Skeletal muscle satellite cell (primary cell): ENCODE measurements at regions not wholly inside any gene's neighbourhood (a gene's known extent, or its start where the extent isn't known, plus 50 kb on each side); places are given as distances from the start of the nearest gene placed in this dataset. TPM values are rescaled to one million over a fixed set of nuclear protein-coding genes. Genes with fewer than 3 reads are reported as not detected.

ENCODE experiments used
- H3K27me3 ChIP-seq: 2 replicates; pipeline ENCODE4 v1.7.0; 2013; ENCODE audit warnings: low read length; ENCODE audit not compliant: control insufficient read depth, insufficient read depth
- H3K36me3 ChIP-seq: 2 replicates; pipeline ENCODE4 v1.7.0; 2013; ENCODE audit warnings: mild to moderate bottlenecking, control low read depth, low read length; ENCODE audit not compliant: insufficient read depth
- H3K4me1 ChIP-seq: 2 replicates; pipeline ENCODE4 v1.7.0; 2013; ENCODE audit warnings: low read length; ENCODE audit not compliant: control insufficient read depth, insufficient read depth
- H3K4me2 ChIP-seq: 2 replicates; pipeline ENCODE4 v1.7.0; 2013; ENCODE audit warnings: mild to moderate bottlenecking, low read length
- H3K4me3 ChIP-seq: 2 replicates; pipeline ENCODE4 v1.7.0; 2013; ENCODE audit warnings: low read length
- H3K9ac ChIP-seq: 2 replicates; pipeline ENCODE4 v1.7.0; 2013; ENCODE audit warnings: mild to moderate bottlenecking, low read depth, low read length, moderate library complexity
- H3K9me3 ChIP-seq: replicated peaks from 2 replicates; pipeline ENCODE4 v1.7.0; 2013; ENCODE audit warnings: mild to moderate bottlenecking, control low read depth, low read length
- small RNA-seq: library from RNA; depleted of rRNA; stranded (forward); fragments of <200 nt; gene quantifications from one replicate; pipeline ENCODE3, GENCODE V24; 2012

DNA sequence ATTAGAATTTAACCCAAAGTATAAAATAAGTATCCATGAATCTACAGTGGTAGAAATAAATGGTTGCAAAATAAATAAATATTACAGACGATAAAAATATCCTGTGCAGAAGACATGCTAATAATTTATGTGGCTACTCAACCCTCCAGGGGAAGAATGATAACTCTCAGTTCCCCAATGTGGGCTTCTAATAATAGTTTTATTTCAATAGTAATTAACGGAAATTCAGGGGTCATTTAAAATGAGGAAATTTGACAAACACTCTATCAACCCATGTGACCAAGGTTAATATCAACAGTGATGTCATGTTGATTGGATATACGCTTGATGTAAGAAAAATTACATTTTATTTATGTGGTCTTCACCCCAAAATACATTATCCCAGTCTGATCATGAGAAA is 1082.6 kb upstream of the LRRTM3 start:
- H3K36me3 ChIP-seq = no peaks in the 10 kb centered on the region
- H3K4me1 ChIP-seq = no peaks in the 10 kb centered on the region
- no peak overlapping the region for H3K4me3 ChIP-seq

DNA sequence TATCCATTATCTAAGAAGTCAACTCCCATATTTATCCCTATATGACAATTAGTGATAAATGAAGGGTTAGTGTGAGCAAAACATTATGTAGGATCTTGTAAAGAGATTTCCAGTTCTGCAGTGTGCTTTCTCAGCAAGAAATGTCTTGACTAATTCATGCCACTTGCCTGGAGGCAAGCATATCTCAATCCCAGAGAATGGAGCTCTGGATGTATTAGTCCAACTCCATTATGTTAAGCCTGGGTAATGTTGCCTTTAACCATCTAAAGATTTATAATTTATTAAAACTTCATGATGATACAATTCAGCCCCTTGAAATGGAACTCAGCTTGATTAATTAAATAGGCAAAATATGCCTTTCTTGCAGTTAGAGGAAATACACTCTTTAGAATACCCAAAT is 1079.9 kb upstream of the LRRTM3 start:
- Histone ChIP-seq H3K27me3 (no peaks in the 10 kb centered on the region), H3K9me3 (no peaks in the 10 kb centered on the region), H3K36me3 (no peaks in the 10 kb centered on the region), H3K4me2 (no peak overlapping the region), H3K9ac (no peak overlapping the region), H3K4me3 (no peak overlapping the region), H3K4me1 (no peaks in the 10 kb centered on the region)

More for the DNA sequence above, 1082.6 kb upstream of the LRRTM3 start:
- Histone ChIP-seq H3K4me2 (no peak overlapping the region), H3K9ac (no peak overlapping the region), H3K9me3 (no peaks in the 10 kb centered on the region), H3K27me3 (no peaks in the 10 kb centered on the region)

DNA sequence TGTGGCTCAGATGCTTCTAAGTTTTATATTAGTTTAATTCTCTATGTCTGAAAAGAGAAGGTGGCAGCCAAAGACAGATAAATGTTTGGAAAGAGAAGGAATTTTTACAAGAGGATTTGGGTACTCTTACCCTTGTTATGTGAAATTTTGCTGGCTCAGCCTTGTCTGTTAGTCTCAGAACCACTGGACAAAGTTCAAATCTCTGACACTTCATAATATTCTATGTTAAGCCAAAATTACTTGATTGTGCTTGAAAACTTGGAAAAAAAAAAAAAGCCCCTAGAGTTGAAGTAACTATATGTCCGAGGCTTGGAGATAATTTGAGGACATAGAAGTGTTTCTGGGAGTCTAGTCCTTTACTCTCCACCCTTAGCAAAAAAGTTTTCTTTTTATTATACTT is 1079.3 kb upstream of the LRRTM3 start:
- H3K4me3 ChIP-seq = no peak overlapping the region
- no peaks in the 10 kb centered on the region for H3K4me1 ChIP-seq
- no peaks in the 10 kb centered on the region for H3K27me3 ChIP-seq
- no peak overlapping the region for H3K9ac ChIP-seq
- H3K4me2 ChIP-seq = no peak overlapping the region
- no peaks in the 10 kb centered on the region for H3K36me3 ChIP-seq
- no peaks in the 10 kb centered on the region for H3K9me3 ChIP-seq

DNA sequence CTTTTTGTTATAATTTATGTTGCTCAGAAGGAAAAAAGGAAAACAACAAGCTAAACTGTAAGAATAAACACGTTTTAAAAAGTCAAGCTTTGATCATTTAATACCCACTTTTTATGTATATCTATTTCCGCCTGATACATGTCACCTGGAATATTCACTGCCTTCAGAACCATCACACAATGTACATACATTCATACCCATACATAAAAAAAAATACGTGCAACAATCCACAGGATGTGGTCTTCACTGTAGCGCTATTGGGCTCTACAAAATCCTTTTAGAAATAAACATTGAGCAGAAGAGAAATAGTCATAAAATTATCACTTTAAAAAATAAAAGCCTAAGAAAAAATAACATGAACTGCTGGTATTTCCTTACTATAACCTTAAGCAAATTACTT is 1078.9 kb upstream of the LRRTM3 start:
- no peaks in the 10 kb centered on the region for H3K27me3 ChIP-seq
- H3K9me3 ChIP-seq = no peaks in the 10 kb centered on the region
- no peaks in the 10 kb centered on the region for H3K36me3 ChIP-seq
- no peak overlapping the region for H3K9ac ChIP-seq
- no peak overlapping the region for H3K4me2 ChIP-seq
- no peak overlapping the region for H3K4me3 ChIP-seq
- H3K4me1 ChIP-seq = no peaks in the 10 kb centered on the region

DNA sequence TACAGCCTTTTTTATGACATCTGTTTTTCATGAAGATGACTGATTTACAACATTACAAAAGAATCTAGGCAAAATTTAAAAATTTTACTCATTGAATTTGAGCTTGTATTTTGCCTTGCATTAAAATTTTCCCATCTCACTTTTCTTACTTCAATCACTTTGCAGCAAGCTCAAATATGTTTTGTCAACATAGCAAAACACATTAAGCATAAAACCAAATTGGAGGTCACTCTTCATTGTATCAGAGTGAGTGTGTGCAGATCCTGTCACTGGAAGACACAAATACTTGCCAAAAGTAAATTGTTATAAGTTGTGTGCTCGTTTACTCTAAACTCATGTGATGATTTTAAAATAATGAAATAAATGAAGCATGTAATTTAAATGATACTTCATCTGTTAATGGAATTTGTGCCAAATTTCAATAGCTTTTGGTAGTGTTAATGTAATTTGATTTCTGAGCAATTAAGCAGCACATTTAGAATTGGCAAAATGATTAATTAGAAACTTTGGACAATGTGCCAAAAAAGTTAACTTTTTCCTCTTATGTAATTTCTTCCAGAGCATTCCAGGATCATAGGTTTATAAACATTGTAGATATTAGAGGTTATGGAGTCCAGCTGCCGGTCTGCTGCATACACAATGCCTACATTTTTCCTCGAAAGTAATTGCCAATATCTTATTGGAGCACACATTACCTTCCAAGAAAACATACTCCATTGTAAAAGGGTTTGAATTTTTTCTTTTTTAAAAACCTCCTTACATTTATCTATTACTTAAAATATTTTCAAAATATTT is 1078.2 kb upstream of the LRRTM3 start:
- Histone ChIP-seq H3K4me1 (no peaks in the 10 kb centered on the region), H3K36me3 (no peaks in the 10 kb centered on the region), H3K27me3 (no peaks in the 10 kb centered on the region), H3K4me3 (no peak overlapping the region), H3K4me2 (no peak overlapping the region), H3K9me3 (no peaks in the 10 kb centered on the region), H3K9ac (no peak overlapping the region)

DNA sequence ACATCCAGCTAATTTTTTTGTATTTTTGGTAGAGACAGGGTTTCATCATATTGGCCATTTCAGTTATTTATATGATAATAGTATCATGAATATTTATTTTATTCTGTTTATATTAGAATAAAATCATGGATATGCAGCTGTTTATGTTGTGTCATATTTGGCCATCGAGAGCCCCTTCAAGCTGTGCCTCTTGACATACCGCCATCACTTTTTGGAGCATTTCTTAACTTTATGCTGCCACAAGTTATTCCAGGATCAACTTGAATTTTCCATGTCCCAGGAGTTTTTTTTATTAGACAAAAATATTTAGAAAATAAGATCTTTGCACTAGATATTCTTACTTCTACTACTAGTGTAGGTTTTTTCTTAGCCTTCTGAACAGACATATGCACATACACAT is 1067.0 kb upstream of the LRRTM3 start:
- peaks cover 8% of the 10 kb centered on the region for H3K4me1 ChIP-seq
- no peak overlapping the region for H3K9ac ChIP-seq
- no peaks in the 10 kb centered on the region for H3K36me3 ChIP-seq
- H3K27me3 ChIP-seq = no peaks in the 10 kb centered on the region
- no peak overlapping the region for H3K4me2 ChIP-seq
- H3K9me3 ChIP-seq = no peaks in the 10 kb centered on the region
- H3K4me3 ChIP-seq = no peak overlapping the region

DNA sequence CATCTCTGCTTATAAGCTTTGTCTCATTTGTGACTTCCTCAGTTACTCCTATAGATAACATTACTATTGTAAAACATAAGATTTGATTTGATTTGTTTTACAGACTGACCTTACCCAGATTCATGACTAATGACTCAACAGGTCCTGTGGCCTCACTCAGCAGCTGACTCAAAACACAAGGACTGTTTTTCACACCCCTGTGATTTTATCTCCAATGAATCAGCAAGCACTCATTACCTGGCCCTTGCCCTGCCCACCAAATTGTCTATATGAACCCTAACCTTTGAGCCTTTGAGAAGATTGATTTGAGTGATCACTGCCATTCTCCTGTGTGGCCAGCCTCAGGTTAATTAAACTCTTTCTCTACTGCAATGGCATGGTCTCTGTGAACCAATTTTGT is 1064.6 kb upstream of the LRRTM3 start:
- Histone ChIP-seq H3K27me3 (no peaks in the 10 kb centered on the region), H3K4me1 (peaks cover 8% of the 10 kb centered on the region), H3K4me3 (no peak overlapping the region), H3K9ac (no peak overlapping the region), H3K4me2 (no peak overlapping the region), H3K9me3 (no peaks in the 10 kb centered on the region), H3K36me3 (no peaks in the 10 kb centered on the region)

Small RNAs in the stretch of these regions (small RNA-seq; reads per million reads assigned to genes)
- not detected for gene CYP2C61P
